Activated T-cell treated with anti-CD3 and anti-CD28 coated beads for 1 hour (primary cell): ENCODE measurements at regions not wholly inside any gene's neighbourhood (a gene's known extent, or its start where the extent isn't known, plus 50 kb on each side); places are given as distances from the start of the nearest gene placed in this dataset.
"Not testable (repeated sequence)": the region's sequence is repeated elsewhere in the genome, so short reads cannot be mapped to it uniquely, and the experiment has no call there.

Experiments used
- DNase-seq: peaks from one replicate; pipeline ENCODE4 v3.0.0-alpha.2; 2020; ENCODE audit warnings: low read depth

- no peak for DNase-seq
These were observed 95.8 kb downstream of the ATXN3L start for GRCh38 chrX:13223868-13224567.

DNA sequence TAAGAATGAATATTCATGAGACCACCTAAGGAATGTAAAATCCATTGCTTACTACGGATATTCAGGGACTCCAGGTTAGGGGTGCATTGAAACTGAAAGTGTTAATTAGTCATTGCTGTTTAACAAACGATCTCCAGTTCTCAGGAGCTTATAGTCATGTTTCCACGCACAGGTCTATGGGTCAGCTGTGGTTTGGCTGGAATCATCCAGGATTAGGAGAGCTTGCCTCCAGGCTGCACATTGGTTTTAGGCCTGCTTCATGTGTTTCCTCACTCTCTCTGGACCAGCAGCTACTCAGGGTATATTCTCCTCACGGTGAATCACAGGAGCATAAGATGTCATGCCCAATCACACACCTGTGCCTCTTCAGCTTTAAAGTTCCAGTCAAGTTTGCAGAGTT lies 98.9 kb downstream of the ATXN3L start:
- no peak for DNase-seq

DNA sequence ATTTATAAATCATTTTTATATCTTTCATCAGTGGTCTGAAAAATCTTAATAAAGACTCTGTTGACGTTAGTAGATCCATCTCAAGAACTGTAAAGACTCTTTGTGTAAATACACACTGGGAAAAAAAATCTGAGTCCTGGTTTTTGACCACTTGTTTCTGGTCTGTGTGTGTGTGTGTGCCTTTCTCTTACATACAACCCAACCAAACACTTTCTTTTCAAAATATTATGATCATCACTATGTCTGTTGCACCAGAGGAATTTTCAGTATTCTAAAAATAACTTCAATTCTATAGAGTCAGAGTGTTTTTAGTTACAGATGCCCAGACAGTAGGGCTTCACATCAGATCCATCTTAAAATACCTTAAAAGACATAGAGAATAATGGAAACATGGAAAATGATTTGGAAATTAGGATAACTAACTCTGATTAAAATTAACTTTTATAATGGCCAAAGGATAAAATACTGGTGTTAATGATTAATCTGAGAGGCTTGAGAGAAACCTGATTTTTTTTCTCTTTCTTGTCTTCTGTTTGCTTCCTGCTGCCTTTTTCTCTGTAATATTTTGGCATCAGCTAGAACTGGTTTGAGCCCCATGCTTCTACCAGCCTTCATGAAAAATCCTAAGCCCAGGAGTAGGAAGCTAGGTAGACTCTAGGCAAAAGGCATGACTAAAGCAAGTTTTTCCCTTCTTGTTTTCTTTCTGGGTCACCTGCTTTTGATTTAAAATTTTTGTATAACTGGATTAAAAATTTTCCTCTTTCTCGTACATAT lies 99.7 kb downstream of the ATXN3L start:
- no peak for DNase-seq

DNA sequence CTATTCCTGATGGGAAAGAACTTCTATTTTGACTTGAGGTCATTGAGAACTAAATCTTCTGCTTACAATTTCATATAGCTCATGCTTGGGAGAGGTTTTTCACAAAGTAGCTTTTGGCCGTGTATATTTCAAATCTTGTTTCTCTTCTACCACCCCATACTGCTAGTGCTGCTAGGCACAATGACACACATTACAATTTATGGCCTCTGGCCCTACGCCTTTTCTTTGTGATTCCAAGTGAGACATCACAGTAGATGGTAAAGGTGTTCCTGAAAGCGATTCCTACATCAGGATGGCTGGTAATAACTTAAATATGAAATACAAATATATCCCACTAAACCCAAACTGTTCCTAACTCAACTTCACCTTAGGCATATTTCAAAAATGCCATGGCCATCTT lies 101.1 kb downstream of the ATXN3L start:
- DNase-seq, result no peak

DNA sequence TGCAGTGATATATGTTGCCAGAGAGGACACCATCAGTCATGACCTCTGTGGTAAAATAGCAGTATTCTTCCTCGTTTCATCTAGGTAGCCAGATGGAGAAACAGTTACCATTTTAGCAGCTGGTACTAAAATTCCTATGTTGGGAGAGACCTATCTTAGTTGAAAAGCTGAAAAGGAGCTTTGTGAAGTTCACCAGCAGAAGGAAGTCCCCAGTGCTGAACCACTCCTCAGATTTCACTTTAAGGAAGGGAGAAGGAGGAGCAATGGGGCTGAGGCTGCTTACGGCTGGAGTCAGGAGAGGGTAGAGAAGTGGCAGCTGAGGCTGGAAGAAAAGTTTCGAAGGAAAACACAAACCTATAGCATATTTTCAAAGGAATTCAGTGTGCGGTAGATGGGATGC lies 103.7 kb downstream of the ATXN3L start:
- no peak for DNase-seq

- no peak for DNase-seq
These were observed 104.1 kb downstream of the ATXN3L start for GRCh38 chrX:13215729-13216128.

- DNase-seq, result no peak
These were observed 107.6 kb downstream of the ATXN3L start for GRCh38 chrX:13212191-13212651.

- not testable (repeated sequence) for DNase-seq
These were observed 109.7 kb downstream of the ATXN3L start for GRCh38 chrX:13210142-13210541.

GRCh38 chrX:13209704-13210103 lies 110.1 kb downstream of the ATXN3L start:
- not testable (repeated sequence) for DNase-seq

DNA sequence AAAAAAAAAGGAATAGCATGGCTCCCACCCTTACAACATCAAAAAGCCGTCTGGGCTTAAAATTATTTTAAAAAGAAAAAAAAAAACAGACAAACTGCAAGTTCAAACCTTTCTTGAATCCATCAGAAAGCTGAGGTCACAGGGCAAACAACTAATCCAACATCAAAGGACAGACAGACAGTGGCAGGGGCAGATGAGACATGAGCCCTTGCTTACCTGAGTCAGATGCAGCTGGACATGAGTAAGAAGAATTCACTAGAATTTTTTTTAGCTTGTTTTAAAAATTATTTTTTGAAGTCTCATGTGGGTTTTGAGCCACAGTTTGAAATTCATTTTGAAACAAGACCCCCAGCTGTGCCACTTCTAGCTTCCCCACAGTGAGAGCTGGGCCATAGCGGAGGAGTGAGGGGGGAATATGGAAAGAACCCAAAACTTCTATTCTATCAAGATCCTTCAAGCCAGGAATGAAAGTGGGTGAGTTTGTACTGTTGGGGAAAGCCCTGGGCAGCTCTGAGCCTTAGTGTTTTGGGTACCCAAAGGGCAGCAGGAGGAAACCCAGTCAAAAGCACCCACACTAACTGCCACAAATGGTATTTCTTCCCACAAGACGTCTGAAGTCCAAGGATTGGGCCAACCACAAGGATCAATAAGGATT lies 111.4 kb downstream of the ATXN3L start:
- no peak for DNase-seq

GRCh38 chrX:13203271-13203670 lies 116.6 kb downstream of the ATXN3L start:
- DNase-seq, result no peak

- DNase-seq, result no peak
These were observed 118.1 kb downstream of the ATXN3L start for GRCh38 chrX:13201605-13202219.

DNA sequence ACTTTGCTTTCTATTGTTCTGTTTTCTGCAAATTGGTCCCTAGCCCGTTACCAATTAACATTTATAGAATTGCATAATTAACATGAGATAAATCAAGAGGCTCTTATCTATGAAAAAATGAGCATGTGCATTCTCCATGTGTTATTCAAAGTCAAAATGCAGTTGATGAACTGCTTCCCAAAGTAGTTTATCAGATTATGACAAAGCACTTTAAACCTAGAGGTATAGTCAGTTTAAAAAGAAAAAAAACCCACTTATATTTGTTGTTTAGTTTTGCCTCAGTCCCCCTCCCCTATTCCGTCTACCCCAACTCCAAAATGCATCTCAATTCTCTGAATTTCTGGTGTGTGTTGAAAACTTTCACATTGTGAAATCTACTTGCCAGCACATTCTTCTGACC lies 119.5 kb downstream of the ATXN3L start:
- DNase-seq, result no peak

DNA sequence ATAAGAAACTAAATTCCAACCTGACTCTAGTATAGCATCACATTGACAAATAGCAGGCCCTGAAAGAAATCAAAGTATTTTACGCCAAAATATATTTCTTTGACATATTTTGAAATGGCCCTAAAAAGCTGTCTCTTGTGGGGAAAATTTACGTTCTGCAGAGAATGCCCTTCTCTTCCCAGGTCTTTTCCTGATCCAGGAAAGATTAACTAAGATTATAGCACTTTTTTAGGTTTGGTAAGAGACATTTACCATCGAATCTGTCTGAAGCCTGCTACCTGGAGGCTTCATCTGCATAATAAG lies 121.1 kb downstream of the ATXN3L start:
- no peak for DNase-seq

DNA sequence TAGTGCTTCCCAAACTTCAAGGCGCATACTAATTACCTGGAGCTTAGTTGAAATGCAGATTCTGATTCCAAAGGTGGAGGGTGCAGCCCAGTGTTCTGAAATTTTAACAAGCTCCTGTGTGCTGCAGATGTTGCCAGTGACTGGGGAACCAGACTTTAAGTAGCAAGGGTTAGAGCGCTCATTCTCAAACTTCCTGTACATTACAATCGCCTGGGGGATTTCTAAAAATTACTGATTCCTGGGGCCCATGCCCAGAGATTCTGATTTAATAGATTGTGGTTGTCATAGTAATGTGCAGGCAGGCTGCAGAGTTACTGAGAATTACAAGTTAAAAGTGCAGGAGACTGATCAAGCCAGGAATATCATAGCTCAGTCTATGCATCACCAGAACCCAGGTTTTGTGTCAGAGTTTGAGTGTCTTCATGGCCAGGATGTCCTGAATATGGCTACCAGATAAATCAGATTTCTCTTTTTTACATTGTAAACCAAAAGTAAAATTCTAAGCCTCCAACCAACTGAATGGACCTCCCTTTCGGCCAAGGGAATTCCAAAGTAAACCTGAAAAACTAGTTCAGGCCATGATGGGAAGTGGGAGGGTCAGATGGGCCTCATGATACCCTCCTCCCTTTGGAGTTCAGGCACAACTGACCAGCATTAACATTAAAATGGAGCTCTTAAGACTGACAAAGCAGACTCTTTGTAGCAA lies 121.6 kb downstream of the ATXN3L start:
- no peak for DNase-seq

- DNase-seq, result no peak
These were observed 123.1 kb downstream of the ATXN3L start for GRCh38 chrX:13196782-13197181.

DNA sequence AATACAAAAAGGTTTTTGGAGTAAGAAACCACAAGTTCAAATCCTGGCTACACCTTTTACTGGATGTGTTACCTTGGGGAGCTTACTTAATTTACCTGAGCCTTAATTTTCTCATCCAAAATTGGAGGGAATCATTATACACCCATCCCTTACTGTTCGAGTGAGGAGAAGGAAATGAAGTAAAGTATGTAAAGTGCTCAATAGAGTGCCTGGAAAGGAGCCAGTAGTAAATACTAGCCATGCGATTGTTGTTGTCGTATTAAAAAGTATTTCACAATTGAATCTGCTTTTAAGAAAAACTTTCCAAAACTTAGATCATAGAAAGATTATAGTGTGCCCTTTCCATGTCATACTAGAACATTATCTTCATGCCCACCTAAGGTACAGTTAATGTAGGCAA lies 124.5 kb downstream of the ATXN3L start:
- DNase-seq, result no peak

DNA sequence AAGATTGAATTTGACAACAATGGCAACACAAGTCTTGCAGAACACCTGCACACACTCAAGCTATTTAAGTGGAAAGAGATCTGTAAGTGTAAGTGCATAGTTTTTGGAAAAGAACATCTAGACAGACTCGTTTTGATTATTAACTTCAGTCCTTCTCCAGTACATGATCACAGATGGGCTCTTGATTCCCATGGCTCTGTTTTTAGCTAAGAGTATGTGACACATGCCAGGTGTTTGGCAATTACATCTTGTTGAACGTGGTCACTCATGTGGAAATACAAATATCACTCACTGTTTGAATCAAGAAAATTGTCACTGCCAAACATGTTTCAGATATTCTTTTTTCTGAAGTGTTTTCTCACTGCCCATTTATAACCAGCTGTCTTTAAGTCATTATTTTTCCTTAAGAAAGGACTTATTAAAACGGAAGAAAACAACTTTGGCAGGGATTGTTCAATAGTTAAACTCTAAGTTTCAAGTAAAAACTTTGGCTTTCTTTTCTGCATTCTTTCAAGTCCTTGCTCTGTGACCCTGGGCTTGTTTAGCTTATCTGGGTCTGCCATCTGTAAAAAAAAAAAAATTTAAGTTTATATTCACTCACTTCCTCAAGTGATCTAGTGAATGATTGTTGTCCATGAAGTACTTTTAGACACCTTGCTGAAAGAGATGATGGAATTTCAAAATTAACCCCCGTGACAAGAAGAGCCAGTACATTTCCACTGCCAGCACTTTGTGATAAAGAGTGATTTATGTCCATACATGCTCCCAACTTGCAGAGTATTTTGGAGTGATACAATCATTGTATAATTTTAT lies 125.4 kb downstream of the ATXN3L start:
- no peak for DNase-seq

GRCh38 chrX:13190051-13190450 lies 129.8 kb downstream of the ATXN3L start:
- no peak for DNase-seq

DNA sequence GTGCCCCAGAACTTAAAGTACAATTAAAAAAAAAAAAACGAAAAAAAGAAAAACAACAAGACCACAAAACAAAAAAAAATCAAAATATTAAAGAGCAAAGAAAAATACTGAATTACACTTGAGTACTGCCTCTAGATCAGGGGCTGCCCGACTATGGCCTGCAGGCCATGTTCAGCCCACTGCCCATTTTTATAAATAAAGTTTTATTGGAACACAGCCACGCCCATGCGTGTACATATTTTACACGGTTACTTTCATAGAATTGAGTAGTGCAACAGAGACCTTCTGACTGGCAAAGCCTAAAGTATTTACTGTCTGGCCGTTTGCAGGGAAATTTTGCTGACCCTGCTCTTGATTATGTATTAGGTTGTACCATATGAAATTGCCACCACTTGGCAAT lies 130.5 kb downstream of the ATXN3L start:
- no peak for DNase-seq

- DNase-seq, result no peak
These were observed 131.0 kb downstream of the ATXN3L start for GRCh38 chrX:13188731-13189309.
